Right lobe of liver (tissue), 4 donors: ENCODE measurements at regions not wholly inside any gene's neighbourhood (a gene's known extent, or its start where the extent isn't known, plus 50 kb on each side); places are given as distances from the start of the nearest gene placed in this dataset.

ENCODE experiments used
- CTCF ChIP-seq, 4 donors: fragments of 200-600 bp in 3 of 4; fragments of 450-650 bp in 1 of 4; IDR thresholded peaks; one replicate each; pipeline versions ENCODE4 v1.5.1 to v1.8.0; 2016 to 2022; ENCODE audit warnings: antibody characterized with exemption in 4 of 4, mild to moderate bottlenecking in 2 of 4
- POLR2A ChIP-seq: fragments of 450-650 bp; IDR thresholded peaks from one replicate; pipeline ENCODE4 v1.6.1; 2017; ENCODE audit warnings: antibody characterized with exemption, mild to moderate bottlenecking
- donor health status: DM: no; HTN: no; CAD: no.
- donor health status: DM: no; HTN: no; CAD: no.
- donor health status: DM: no; HTN: yes; CAD: no.

GRCh38 chr4:138716559-138717335 lies 298.8 kb upstream of the NOCT start:
- TF ChIP-seq CTCF (IDR thresholded peaks at IDR 0.05) (no peak), POLR2A (no peak)
